HG03095 (cell line): ENCODE measurements at regions not wholly inside any gene's neighbourhood (a gene's known extent, or its start where the extent isn't known, plus 50 kb on each side); places are given as distances from the start of the nearest gene placed in this dataset.
A peak's percentile ranks its signal among the peaks of the same experiment; 100 is the strongest.

ENCODE experiments used
- ATAC-seq: cut with Tn5 transposase; IDR thresholded peaks from one replicate; pipeline ENCODE4 v1.9.1; 2021; ENCODE audit warnings: moderate library complexity; ENCODE audit not compliant: unreplicated experiment

DNA sequence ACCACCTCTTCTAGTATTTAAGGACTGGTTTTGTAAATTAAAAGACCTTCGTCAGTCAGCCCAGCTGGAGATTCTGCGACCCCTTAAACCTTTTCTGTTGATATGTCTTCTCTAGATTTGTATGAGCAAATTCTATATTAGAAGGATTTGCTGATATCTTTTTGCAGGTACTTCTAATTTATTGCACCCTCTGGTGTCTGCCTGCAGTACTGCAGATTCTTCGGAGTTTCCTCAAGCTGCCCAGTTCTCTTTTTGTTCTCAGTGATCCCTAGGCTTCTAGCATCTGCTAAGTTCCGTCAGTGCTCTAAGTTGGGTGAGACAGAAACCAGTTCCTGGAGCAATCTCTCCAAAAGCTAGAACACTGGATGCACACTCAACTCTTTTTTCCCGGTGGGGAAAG lies 545.2 kb downstream of the C4orf33 start:
- peak; percentile 69 for ATAC-seq

- ATAC-seq = no peak
Measured at GRCh38 chr4:129645461-129645860, 549.5 kb downstream of the C4orf33 start.

DNA sequence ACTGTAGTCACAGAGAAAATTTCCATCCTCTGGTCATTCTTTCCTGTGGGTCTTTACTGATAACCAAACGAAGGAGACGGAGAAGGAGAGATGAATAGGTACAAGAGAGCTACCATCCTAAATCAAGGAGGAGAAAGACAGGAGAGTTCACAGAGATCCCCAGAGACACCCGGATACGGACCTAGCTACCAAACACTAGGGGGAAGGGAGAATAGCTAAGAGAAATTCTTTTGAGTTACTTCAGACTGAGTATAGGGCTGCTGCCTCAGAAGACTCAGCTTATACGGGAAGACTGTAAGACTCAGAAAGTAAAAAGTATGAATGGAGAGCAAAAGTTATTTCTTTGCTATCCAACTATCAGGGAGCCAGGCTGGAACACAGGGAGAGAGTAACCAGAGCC lies 572.1 kb downstream of the C4orf33 start:
- ATAC-seq = no peak

DNA sequence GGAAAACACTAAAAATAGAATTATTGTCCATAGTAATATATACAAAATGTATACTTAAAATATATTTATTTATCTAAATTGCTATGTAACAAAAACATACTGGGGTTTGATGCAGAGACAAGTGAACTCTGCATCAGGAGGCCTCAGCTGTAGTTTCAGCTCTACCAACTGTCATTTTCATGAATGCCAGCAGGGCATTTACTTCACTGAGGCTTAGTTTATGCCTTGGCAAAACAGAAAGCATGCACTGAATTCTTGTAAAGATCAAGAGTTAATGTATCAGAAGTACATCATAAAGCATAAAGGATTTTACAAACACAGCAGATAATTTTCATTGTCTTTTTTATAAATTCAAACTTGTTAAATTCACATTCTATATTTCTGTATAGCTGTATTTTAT lies 577.0 kb downstream of the C4orf33 start:
- no peak for ATAC-seq

- no peak for ATAC-seq
Measured at GRCh38 chr4:129675036-129675435, 579.1 kb downstream of the C4orf33 start.

GRCh38 chr4:129676934-129677333 lies 581.0 kb downstream of the C4orf33 start:
- ATAC-seq = no peak

DNA sequence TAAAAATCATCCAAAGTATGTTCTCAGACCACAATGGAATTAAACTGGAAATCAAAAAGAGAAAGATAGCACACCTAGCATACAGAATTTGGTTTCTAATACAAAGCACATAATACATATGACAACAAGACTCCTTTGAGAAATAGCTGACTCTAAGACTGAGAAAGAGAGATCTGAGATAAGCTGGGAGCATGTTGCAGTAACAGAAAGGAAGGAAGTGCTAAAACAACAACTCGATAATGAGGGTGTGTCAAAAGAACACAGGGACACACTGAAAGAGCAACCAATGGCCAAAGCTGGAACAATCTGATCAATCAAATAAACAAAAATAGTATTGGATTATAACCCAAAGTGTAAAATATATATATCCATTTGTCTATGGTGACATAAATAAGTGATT lies 586.6 kb downstream of the C4orf33 start:
- ATAC-seq = no peak

- no peak for ATAC-seq
Measured at GRCh38 chr4:129707949-129708348, 612.0 kb downstream of the C4orf33 start.

GRCh38 chr4:129708784-129709183 lies 612.8 kb downstream of the C4orf33 start:
- ATAC-seq = no peak

DNA sequence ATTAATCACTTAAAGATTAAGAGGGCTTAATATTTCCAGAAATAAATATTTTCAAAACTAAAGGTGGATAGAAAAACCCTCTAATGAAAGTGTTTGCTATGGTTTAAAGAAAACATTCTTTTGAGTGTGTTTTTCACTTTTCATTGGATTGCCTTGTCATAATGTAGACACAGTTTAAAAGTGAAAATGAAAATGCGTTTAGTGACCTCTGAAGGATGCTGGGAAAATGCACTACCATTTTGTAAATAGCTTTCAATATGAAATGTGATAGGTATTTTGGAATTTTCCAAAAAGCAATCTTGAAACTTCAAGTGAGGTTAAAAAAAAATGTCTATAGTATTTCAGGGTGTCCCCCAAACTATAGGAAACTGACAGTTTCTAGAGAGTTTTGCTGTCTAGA lies 642.2 kb downstream of the C4orf33 start:
- no peak for ATAC-seq

DNA sequence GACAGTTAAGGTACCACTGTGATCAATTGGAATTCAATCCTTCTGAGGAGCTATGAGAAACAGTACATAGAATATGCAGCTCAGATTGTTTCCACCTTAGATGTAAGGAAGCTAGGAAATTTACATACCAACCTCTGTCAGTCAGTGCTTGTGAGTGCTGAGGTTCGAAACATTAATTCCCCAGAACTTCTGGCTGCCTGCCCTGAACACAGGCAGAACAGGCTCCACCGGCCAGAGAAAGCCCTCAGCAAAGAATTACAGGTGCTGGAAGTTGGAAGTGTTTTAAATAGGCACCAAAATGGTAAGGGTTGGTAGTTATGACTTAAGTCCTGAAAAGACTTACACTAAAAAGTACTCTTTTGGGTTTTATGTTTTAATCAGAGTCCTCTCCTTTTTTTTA lies 651.8 kb downstream of the C4orf33 start:
- no peak for ATAC-seq

DNA sequence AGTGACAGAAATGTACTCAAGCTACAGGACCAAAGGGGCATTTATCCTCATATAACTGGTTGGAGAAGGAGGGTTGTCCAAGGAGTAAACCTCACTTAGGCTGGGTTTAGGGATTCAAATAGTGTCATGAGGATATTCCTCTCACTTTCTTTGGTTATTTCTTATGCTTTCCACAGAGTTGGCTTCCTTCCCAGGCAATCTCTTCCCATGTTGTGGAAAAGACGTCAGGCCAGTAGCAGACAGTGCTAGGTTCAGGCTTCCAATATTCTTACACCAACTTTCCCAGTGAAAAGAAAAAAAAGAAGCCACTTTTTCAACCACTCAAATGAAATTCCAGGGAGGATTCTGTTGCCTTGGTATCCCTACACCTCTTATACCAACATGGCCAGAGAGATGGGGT lies 653.0 kb downstream of the C4orf33 start:
- no peak for ATAC-seq

- ATAC-seq = no peak
Measured at GRCh38 chr4:129751646-129752045, 655.7 kb downstream of the C4orf33 start.

DNA sequence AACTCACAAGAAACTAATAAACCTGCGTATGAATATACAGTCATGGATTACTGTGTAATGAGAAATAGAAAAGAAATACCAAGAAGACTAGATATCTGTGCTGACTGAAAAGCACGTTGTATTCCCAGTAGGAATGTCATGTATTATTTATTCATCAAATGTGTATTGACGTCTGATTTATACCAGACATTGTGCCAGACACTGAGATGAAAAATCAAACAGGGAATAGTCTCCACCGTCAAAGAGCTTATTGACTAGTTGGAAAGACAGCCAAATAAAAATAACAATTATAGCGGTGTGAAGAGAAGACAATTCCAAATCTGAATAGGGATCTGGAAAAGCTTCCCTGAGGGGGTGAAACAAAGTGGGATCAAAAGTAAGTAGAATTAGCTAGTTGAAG lies 687.6 kb downstream of the C4orf33 start:
- no peak for ATAC-seq

DNA sequence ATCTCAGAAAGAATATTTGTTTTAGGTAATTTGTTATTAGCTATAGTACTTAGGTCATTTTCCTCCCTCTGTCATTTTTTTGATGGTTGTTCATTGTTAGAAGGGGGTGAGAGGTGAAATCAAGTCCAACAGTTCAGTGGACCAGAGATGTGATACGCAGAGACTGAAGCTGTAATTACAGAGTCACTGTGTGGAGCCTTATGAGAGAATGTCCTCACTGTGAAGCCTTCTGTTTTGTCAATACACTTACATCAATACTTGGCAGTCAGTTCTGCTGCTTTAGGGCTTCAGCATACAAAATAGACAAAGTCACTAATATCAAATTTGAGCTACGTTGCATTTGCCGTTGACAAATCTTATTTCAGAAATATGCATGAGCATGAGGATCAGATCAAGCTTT lies 692.5 kb downstream of the C4orf33 start:
- ATAC-seq = no peak

GRCh38 chr4:129804461-129804981 lies 708.6 kb downstream of the C4orf33 start:
- no peak for ATAC-seq

- ATAC-seq = no peak
Measured at GRCh38 chr4:129806986-129807385, 711.0 kb downstream of the C4orf33 start.

DNA sequence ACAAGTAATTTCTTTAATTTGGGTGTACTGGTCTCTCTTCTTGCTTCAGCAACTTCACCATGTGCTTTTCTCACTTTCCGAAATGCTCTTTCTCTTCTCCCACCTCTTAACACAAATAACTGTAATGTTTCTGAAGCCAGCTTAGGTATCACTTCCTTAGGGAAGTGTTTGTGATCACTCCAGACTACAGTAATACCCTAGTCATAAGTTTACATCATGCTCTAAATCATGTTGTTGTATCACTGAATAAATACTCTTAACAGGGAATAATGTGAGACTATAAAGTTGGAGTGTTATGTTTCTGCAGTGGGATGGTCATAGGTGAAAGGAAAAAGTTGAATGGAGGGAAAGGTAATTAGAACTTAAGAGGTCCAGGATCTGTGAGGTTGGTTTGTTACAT lies 712.3 kb downstream of the C4orf33 start:
- no peak for ATAC-seq

GRCh38 chr4:129821073-129821472 lies 725.1 kb downstream of the C4orf33 start:
- no peak for ATAC-seq

GRCh38 chr4:129821963-129822362 lies 726.0 kb downstream of the C4orf33 start:
- ATAC-seq = no peak

- ATAC-seq = no peak
Measured at GRCh38 chr4:129822701-129823100, 726.7 kb downstream of the C4orf33 start.

GRCh38 chr4:129823105-129823504 lies 727.2 kb downstream of the C4orf33 start:
- ATAC-seq = no peak

GRCh38 chr4:129829373-129829772 lies 733.4 kb downstream of the C4orf33 start:
- no peak for ATAC-seq

DNA sequence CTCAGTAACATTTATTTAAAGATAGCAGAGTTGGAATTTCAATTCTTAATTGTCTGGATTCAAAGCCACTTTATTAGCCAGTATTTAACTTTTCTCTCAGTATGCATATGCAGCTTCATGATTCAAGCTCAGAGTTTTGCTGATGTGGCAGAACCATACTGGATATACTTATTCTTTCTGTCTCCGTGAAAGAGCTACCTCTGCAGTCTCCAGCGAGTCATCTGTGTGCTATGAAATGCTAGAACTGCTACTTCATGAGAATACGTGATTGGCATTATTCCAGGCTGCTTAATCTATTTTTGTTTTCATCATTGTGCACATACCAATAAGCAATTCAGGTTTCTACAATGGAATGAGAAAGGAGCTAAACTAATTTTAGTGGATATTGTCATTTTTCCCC lies 743.7 kb downstream of the C4orf33 start:
- no peak for ATAC-seq
